Fibroblast of skin of left quadriceps (primary cell): ENCODE measurements at regions not wholly inside any gene's neighbourhood (a gene's known extent, or its start where the extent isn't known, plus 50 kb on each side); places are given as distances from the start of the nearest gene placed in this dataset.
A peak's percentile ranks its signal among the peaks of the same experiment; 100 is the strongest.

ENCODE experiments used
- DNase-seq, 2 experiments: peaks; one replicate each; pipeline ENCODE4 v3.0.0-alpha.2; 2013; ENCODE audit warnings: low read depth in 2 of 2

DNA sequence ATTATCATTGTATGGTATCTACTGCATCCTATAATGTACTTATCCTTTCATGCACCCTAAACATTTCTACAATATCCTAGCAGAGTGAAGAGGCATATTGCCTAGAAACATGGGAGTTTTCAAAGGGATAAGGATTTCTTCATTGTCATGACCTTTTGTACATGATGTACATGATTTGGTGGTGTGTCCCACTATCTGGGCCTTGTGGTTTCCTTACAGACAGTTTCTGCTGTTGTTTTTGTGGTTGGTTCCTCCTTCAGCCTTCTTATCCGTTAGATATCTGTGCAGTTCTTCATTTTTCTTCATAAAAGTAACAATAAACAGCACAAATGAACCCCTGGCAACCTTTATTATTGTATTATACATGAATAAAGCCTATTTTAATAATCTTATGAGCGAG, 70.4 kb upstream of the BACH1 start:
- DNase-seq: no peak

DNA sequence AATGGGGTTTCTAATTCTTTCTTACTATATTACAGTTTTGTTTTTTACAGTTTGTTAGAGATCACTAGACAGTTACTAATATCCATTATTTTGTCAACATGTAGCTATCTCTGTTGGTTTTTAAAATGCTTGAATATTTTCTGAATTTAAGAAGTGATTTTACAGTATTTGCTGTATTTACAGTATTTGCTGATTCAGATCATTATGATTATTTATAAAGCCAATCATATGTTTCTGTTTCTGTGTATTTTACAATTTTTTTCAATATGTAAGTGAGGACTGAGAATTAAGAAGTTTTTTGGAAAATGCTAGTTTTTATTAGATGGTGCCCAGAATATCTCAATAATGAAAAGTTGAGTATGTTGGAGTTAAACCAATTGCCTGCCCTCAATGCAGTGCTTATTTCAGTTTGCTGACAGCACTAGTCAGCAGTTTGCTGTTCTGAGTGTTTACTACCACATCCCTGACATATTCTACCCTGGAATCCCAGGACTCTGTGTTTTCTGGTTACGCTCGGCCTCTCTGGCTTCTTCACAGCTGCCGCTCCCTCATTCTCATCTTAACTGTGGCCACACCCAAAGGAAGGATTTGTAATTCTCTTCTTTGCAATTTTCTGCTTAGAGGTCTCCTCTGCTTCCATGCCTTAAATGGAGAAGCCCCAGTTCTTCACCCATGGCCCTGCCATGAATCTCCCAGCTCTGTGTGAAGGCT, 68.0 kb upstream of the BACH1 start:
- no peak for DNase-seq

DNA sequence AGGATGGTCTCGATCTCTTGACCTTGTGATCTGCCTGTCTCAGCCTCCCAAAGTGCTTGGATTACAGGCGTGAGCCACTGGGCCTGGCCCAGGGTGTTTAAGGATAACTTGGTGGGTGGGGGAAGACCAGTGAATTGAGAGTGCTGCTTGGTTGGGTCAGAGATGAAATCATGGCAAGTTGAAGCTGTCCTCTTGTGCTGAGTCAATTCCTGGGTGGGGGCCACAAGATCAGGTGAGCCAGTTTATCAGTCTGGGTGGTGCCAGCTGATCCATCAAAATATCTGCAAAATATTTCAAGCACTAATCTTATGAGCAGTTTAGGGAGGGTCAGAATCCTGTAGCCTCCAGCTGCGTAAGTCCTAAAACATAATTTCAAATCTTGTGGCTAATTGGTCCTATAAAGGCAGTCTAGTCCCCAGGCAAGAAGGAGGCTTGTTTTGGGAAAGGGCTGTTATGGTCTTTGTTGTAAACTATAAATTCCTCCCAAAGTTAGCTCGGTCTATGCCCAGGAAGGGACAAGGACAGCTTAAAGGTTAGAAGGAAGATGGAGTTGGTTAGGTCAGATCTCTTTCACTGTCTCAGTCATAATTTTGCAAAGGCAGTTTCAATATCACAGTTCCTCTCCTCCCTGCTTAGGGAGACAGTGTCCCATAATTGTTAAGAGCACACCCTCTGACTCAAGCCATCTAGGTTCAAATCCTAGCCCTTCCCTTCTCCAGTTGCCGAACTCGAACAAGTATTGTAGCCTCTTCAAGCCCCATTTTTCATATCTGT, 66.8 kb upstream of the BACH1 start:
- DNase-seq: no peak

DNA sequence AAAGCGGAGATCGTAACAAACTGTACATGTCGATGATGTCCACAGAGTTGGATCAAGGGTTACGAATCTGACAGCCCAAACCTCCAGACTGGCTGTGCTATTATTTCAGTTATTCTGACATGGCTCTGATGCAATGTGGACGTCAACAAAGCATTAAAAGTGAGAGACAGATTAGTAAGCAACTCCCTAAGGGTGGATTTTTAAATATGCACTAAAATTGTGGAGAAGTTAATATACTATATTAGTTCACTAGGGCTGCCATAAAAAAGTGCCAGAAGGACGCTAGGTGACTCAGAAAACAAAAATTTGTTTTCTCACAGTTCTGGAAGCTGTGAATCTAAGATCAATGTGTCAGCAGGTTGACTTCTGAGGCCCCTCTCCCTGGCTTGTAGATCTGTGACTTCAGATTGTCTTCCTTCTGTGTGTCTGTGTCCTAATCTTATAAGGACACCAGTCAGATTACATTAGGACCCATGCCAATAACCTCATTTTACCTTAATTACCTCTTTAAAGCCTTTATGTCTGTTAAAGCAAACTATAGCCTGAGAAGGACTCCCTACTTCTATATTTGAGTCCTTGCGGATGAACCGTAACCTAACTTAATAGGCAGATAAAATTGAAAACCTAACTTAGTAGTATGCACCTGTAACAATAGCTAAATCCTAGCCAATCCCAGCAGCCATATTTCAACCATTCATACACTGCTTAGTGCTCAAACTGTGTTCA, 66.0 kb upstream of the BACH1 start:
- DNase-seq: peak; percentile 72 to 76

DNA sequence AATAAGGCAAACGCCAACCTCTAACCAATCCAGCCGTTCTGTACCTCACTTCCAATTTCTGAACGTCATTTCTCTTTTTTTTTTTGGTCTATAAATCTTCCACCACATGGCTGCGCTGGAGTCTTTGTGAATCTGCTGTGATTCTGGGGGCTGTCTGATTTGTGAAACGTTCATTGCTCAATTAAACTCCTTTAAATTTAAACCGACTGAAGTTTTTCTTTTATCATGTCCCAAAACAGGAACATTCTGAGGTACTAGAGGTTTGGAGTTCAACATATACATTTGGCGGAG, 65.5 kb upstream of the BACH1 start:
- peak in 1 of 2 experiments; percentile 38 for DNase-seq

DNA sequence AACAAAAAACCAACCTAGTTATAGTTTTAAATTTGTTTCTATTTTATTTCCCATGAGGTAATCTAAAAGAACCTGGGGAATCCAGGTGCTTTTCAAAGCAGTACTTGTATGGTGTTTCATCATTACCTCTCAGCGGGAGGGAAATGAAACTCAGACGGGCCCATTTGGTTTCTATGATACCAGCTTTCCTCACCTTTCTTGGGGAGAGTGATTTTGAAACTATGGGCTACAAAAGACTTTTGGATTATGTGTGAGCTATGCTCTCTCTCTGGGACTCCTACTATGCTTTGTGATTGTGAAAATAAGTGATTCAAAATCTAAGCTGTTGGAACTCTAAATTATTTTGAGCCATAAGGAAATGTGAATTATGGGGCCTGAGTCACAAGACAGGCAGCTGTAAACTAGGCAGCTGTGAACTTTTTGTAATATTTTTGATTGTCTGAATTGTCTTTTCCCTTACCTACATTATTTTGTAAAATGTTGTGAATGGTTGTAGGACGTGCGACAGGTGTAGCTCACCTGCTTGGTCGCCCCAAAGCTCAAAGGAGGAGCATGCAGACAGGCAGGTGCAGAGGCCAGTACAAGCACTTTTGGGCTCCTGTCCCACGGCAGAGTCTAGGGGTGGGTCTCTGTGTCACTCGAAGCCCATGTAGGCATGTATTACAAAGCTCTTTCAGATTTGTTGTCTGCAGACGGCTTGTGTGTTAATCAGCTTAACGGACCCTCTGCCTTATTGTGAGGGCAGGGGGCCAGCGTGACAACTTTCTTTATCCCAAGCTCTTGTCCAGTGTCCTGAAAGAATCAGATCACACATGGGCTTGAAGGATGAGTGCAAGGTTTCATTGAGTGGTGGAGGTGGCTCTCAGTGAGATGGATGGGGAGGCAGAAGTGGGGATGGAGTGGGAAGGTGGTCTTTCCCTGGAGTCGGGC, 64.8 kb upstream of the BACH1 start:
- no peak for DNase-seq

DNA sequence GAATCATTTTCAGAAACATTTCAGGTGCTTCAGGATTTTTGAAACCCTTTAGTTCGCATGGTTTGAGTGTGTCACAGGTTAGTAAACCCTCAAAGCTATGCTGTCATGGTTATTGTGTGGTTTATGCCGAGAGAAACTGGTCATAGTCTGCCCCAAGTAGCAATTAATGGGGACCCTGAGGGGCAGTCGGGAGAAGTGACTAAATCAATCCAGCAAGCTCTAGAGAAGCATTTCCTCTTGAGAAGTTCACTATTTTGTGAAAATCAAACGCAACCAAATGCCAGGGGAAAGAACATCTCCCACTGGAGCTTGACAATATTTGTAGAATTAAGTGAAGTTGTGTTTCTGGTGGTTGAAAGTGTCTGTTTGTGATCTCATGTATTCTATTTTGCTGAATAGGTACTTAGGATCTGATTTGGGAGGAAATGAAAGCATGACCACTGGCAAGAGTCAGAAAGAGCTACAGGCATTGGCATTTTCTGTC, 63.0 kb upstream of the BACH1 start:
- DNase-seq: no peak

DNA sequence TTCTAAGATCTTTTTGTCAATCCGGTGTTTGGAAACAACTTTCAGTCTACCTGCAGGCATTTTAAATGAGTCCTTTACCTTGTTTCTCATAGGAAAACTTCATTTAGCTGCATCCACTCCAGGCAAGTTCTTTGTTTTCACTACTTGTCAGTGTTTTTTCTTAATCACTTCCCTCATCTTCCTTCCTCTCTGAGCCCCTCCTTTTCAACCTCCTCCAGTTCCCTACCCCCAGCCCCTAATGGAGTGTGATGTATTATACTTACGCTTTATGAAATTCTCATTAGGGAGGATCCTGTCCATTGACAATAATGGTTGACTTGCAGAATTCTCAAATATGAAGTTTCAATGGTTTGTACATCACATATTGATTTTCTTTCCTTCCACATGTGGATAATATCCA, 62.5 kb upstream of the BACH1 start:
- no peak for DNase-seq

DNA sequence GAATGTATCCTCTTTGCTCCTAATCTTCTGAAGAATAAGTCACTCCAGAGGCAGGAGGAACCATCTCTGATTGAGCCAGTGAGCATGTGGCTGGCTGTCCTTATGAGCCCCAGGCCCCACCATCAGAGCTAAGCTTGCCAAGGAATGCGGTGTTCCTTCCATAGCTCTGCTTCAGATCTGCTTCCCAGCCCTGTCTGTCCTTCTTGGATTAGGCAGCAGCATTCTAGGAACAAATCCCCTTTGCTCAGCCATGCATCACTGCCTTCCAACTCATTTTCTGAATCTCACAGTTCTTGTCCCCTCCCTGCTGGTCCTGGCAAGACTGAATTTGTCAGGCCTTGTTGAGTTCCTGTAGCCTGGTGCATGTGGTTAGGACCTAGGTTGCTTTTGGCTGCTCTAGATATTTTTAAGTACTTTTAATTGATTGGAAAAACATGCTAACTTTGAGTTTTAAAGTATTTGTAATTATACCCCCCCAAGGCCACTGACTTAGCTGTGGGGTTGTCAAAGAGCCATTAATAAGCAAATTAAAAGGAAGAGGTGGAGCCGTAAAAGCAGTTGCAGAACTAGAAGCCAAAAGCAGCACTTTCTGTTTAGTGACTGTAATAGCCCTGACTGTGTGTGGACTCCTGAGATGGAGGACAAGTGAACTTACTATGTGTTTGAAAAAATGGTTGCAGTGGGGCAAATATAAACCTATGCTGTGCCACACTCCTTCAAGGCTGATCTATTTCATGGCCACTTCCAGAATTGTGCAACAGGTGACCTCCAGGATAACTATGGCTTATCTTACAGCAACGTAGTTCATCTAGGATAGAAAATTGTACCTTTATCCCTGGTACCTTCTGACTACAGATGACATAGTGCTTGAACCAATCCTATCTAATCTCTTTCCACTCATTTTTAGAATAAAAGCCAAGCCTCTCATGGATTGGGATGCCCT, 61.3 kb upstream of the BACH1 start:
- DNase-seq: peak in 1 of 2 experiments; percentile 37

DNA sequence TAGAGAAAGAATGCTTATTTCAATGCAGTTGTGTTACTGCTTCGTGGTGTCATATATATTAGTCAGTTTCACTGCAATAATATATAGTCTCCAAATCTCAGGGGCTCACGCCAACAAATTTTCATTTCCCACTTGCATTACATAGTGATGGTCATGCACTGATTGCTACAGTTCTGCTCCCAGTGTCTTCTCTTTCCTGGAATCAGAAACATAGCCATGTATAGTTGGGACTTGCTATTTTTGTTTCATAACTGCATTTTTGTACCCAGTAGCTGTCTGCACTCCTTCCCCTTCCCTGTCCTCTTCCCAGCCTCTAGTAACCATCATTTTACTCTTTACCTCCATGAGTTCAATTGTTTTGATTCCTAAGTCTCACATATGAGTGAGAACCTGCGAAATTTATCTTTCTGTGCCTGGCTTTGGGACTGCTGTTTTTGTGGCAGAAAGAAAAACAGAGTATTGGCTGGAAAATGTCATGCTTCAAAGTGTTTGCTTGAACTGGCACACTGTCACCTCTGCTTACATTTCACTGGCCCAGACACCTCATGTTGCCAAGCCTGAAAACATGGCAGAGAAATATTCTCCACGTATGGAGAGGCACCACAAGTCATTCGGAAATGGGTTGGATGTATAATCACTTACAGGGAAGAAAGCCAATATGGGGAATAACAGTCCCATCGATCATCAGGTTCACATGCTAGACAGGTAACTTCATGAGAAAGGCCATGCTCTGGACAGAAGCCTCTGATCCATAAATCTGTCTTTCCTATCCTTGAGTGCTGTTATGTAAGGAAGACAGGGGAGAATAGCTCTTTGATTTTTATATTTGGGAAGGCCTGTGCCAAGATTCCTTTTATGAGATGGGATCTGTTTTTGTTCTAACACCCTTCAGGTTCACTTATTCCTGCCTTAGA, 60.4 kb upstream of the BACH1 start:
- peak; percentile 65 to 74 for DNase-seq

DNA sequence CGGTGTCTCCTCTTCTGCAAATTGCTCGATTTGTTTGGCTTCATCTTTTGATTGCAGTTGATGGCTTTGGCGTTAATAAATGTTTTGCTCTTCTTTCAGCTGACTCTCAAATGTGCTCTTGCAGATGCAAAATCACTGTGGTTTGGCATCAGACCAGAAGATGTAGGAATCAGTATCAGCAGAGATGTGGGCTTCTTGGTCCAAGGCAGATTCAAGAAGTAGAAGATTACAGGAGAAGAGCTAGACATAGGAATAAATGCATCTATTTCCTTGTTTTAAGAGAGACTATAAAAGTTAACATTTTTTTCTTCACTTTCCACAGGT, 59.8 kb upstream of the BACH1 start:
- peak; percentile 79 for DNase-seq

DNA sequence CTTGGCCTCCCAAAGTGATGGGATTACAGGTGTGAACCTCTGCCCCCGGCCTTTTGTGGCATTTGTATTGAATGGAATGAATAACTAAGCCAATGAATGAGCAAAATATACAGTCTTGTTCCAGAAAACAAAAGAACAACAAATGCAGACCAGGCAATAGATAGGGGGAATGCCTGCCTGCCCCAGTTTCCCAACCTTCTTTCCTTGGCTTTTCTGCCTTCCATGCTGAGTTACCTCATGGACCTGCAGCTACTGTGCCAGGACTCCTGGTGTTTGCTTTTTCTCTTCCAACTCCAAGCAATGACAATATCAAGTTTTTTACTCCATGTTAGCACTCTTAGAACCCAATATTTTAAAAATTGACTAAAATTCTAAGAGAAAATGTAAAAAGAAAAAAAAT, 58.6 kb upstream of the BACH1 start:
- DNase-seq: no peak

DNA sequence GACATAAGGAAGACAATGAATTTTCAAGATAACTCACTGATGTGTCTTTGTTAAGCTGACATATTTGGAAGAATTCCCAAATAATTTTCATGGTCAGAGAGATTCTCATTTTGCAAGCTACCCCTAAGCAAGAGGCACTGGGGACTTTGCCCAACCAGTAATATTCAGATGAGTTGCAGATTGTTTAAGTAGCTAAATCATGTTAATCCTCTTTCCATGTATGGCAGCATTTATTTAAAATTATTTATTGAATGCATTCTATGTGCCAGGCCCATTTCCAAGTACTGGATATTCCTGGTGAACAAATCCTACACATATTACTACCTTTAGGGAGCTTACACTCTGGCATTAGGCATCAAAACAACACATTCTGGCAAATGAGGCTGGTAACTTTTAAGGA, 56.5 kb upstream of the BACH1 start:
- no peak for DNase-seq

DNA sequence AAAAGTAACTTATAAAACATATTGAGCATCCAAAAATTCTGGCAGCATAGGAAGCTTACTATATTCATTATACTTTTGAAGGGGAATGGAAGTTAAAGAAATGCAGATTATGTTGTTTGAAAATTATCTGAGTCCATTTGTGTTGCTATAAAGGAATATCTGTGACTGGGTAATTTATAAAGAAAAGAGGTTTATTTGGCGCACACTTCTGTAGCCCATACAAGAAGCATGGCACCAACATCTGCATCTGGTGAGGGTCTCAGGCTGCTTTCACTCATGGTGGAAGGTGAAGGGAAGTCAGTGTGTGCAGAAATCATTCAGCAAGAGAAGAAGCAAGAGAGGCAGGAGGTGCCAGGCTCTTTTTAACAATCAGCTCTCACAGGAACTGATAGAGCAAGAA, 55.5 kb upstream of the BACH1 start:
- no peak for DNase-seq

DNA sequence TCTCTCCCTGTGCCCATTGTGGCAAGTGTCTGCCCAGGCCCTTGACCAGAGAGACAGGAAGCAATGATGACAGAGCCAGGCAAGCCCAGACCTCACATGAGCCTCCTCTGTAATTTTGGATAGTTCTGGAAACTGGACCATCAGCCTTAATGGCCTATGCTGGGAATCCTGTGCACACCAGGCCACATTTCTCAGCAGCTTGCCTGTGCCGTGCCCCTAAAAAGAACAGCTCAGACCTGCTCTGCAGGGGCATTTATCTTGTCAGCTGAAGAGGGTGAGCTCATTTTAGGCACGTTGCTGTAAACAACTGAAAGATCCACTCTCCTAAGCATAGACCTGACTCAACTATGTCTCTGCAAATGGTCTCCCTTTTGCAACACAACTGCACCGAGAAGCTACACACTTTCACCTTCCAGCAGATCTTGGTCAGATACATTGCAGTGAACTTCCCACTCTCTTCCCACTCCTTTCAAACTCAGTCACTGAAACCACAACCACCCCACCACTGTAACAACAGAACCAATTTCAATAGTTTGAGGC, 53.5 kb upstream of the BACH1 start:
- no peak for DNase-seq

DNA sequence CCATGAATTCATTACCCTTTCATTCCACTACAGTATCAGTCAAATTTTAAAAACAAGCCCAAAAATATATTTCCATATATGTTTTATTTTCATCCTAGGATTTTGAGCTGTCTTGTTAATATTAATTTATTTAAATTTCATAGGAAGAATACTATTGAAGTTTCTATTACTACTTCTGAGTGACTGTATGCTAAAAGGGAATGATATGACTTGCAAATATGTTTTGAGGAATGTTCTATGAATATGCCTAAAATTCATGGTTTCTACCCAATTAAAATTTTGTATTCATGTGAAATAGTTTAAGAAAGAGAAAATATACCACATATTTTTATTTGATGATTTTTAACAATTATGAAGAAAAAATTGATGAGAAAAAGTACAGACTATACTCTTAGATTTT, 52.9 kb upstream of the BACH1 start:
- DNase-seq: no peak

DNA sequence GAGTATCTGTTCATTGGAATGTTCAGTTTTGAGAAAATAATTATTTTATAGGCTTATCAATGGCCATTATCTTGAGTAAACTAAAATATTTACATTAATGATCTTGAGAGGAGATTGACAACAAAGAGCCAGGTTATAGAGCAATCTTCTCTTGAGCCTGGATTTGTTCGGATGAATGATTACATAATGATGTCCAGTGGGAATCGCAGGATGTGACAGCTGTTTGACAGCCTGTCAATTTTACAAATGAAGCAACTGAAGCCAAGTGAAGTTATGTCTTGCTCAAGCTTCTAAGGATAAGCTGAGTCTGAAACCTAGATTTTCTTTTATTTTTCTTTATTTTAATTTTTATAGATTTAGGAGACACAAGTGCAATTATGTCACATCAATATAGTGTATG, 52.1 kb upstream of the BACH1 start:
- no peak for DNase-seq

DNA sequence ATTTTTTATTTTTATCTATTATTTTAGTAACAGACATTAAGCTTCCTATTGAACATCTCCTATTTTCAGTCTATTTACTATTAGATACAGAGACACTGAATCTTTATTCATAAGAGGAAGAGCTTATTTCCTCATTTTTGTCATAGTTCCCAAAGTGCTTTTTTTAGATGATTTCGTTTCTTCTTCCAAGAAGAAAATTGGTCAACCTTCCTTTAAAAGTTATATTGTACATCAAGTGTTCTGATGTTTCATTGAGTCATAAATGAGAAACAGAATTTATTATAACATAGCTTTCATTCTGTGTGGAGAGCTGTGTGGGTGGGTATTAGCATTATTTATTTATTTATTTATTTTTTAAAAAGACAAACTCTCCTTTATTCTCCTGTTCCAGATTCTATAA, 50.6 kb upstream of the BACH1 start:
- no peak for DNase-seq
